Neural crest cell (in vitro differentiated cells): ENCODE measurements at regions not wholly inside any gene's neighbourhood (a gene's known extent, or its start where the extent isn't known, plus 50 kb on each side); places are given as distances from the start of the nearest gene placed in this dataset.

ENCODE experiments used
- DNase-seq: peaks from one replicate; pipeline ENCODE4 v3.0.0; 2021; ENCODE audit warnings: low read depth, mixed read lengths, low spot score
- H3K27ac Mint-ChIP-seq: one replicate; pipeline ENCODE4 v1.8.0; 2021; ENCODE audit warnings: mild to moderate bottlenecking, mixed read lengths; ENCODE audit not compliant: unreplicated experiment
- H3K27me3 Mint-ChIP-seq: 2 replicates; pipeline ENCODE4 v1.8.0; 2021; ENCODE audit warnings: low read depth, mild to moderate bottlenecking, mixed read lengths
- H3K36me3 Mint-ChIP-seq: 2 replicates; pipeline ENCODE4 v1.8.0; 2021; ENCODE audit warnings: low read depth, mild to moderate bottlenecking, mixed read lengths
- H3K4me1 Mint-ChIP-seq: 2 replicates; pipeline ENCODE4 v1.8.0; 2021; ENCODE audit warnings: mixed read lengths
- H3K4me3 Mint-ChIP-seq: one replicate; pipeline ENCODE4 v1.8.0; 2021; ENCODE audit warnings: mild to moderate bottlenecking, mixed read lengths
- H3K9me3 Mint-ChIP-seq: 2 replicates; pipeline ENCODE4 v1.8.0; 2021; ENCODE audit warnings: mixed read lengths
- TF ChIP-seq, protein P1 (sequence below): fragments of 200-600 bp; sonication (generic); conservative IDR thresholded peaks from 2 replicates; pipeline ENCODE4 v1.5.0; 2021; ENCODE audit warnings: antibody characterized with exemption, mild to moderate bottlenecking

DNA sequence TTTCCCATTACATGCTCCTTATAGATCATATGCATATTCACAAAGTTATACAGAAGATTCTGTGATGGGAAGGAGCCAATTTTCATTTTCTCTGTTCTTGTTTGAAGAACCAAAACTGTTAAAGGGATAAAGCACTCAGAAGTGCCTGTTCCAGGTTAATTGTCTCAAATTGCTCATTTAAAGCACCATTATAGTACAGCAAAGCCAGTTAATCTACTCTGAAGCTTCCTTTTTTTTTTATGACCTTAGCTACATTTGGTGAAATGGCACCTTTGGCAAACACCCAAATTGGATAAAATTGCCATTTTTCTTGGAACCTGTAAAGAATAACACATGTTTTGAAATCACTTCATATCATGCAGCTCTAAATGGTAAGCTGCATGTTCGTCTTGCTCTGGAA, 1092.3 kb downstream of the BCL11A start:
- no peak overlapping the region for H3K27ac Mint-ChIP-seq
- H3K9me3 Mint-ChIP-seq = peaks cover 6% of the 10 kb centered on the region
- no peaks in the 10 kb centered on the region for H3K27me3 Mint-ChIP-seq
- TF ChIP-seq, protein P1, sequence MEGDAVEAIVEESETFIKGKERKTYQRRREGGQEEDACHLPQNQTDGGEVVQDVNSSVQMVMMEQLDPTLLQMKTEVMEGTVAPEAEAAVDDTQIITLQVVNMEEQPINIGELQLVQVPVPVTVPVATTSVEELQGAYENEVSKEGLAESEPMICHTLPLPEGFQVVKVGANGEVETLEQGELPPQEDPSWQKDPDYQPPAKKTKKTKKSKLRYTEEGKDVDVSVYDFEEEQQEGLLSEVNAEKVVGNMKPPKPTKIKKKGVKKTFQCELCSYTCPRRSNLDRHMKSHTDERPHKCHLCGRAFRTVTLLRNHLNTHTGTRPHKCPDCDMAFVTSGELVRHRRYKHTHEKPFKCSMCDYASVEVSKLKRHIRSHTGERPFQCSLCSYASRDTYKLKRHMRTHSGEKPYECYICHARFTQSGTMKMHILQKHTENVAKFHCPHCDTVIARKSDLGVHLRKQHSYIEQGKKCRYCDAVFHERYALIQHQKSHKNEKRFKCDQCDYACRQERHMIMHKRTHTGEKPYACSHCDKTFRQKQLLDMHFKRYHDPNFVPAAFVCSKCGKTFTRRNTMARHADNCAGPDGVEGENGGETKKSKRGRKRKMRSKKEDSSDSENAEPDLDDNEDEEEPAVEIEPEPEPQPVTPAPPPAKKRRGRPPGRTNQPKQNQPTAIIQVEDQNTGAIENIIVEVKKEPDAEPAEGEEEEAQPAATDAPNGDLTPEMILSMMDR = no peak
- no peak overlapping the region for H3K4me3 Mint-ChIP-seq
- no peaks in the 10 kb centered on the region for H3K36me3 Mint-ChIP-seq
- peaks cover 21% of the 10 kb centered on the region for H3K4me1 Mint-ChIP-seq
- no peak for DNase-seq

DNA sequence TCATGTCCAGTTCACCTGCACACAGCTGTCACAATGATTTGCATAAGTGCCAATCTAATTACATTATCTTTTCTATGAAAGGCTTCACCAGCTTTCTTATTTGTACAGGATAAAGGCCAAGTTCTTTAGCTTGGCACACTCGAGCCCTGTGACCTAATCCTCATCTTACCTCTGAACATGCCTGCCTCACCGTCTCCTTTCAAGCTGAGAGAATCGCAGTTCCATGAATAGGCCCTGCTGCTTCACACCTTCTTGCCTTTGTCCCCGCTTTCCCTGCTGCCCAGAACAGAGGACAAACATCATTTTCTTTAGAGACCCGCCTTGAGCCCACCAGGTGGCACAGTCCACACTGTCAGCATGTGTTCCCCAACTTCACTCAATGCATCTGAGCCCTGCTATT, 1094.7 kb downstream of the BCL11A start:
- H3K9me3 Mint-ChIP-seq = no peaks in the 10 kb centered on the region
- TF ChIP-seq, protein P1 = no peak
- no peak overlapping the region for H3K27ac Mint-ChIP-seq
- H3K4me3 Mint-ChIP-seq = no peak overlapping the region
- DNase-seq = no peak
- H3K4me1 Mint-ChIP-seq = peaks cover 20% of the 10 kb centered on the region
- no peaks in the 10 kb centered on the region for H3K27me3 Mint-ChIP-seq
- H3K36me3 Mint-ChIP-seq = no peaks in the 10 kb centered on the region

DNA sequence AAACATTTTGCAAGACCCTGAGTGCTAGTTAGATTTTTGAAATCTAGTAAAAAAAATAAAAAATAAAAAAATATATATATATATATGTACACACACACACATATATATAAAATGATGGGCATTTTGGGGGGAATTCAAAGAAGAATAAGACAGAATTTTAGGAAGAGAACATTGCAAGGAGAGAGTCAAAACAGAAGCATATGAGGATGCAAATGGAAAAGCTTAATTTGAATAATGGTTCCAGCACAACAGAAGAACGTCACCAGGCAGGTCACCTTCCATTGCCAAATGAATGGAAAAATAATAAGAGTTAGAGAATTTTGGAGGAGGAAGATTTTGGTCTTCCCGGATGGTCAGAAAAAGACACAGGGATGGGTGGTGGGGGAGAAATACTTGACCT, 1097.2 kb downstream of the BCL11A start:
- Mint-ChIP-seq H3K9me3 (no peaks in the 10 kb centered on the region), H3K36me3 (no peaks in the 10 kb centered on the region), H3K4me1 (no peaks in the 10 kb centered on the region), H3K27ac (no peak overlapping the region), H3K4me3 (no peak overlapping the region), H3K27me3 (no peaks in the 10 kb centered on the region)
- TF ChIP-seq, protein P1 = no peak
- DNase-seq = no peak

DNA sequence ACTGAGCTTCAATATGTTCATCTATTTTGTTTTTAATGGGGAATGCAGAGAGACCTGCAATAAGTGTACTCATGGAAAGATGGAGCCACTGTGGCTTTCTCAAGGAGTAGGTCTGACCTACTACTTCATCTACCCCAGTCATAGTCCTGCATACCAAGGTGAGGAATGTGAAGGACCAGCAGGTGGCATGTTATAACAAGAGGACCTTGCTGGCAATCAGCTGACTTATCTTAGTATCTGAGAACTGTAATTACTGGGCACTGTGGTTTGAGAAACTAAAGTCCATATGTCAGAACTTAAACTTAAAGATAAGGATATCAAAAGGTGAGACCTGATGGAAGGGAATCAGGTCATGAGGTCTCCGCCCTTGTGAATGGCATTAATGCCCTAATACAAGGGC, 1104.2 kb downstream of the BCL11A start:
- TF ChIP-seq, protein P1 = no peak

DNA sequence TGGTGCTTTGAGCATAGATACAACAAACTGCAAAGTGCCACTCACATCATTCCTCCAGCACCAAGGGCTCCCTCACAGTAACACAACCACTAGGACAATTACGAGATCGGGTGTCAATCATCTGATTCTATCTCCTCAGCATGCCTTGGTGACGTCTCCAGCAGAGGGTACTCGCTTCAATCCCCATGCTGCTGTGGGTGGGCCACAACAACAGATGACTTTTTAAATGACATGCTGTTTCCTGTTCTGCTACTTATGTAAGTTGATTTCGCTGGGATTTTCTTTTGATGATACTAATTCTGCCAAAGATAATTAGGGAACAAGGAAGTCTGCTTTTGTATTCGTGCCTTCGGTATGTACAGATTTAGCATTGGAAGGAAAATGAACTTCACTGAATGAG, 1113.0 kb downstream of the BCL11A start:
- Mint-ChIP-seq H3K27ac (no peak overlapping the region), H3K4me3 (no peak overlapping the region), H3K9me3 (no peaks in the 10 kb centered on the region), H3K27me3 (no peaks in the 10 kb centered on the region), H3K36me3 (no peaks in the 10 kb centered on the region), H3K4me1 (no peaks in the 10 kb centered on the region)
- no peak for DNase-seq
- TF ChIP-seq, protein P1 = no peak

More for the DNA sequence above, 1104.2 kb downstream of the BCL11A start:
- H3K9me3 Mint-ChIP-seq = peaks cover 2% of the 10 kb centered on the region
- H3K36me3 Mint-ChIP-seq = no peaks in the 10 kb centered on the region
- no peaks in the 10 kb centered on the region for H3K27me3 Mint-ChIP-seq
- H3K27ac Mint-ChIP-seq = no peak overlapping the region
- H3K4me3 Mint-ChIP-seq = no peak overlapping the region
- H3K4me1 Mint-ChIP-seq = no peaks in the 10 kb centered on the region
- no peak for DNase-seq

DNA sequence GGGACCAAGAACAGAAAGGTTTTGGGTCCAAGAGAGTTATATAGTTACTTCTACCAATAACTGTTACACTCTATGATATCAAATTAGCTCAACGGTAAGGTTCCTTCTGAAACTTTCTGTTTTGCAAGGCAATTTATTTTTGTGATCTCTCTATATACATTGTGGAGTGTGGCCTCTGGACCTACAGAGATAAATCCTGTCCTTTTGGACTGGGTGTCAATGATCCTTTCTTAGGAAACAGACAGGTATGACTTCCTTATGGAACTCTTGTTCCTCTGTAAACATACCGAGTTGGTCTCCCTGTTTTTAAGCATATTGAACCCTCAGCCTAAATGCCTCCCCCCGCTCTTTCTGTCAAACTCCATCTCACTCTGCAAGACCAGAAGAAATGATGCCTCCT, 1117.8 kb downstream of the BCL11A start:
- Mint-ChIP-seq H3K9me3 (peaks cover 7% of the 10 kb centered on the region), H3K36me3 (peaks cover 10% of the 10 kb centered on the region), H3K4me3 (no peak overlapping the region), H3K4me1 (no peaks in the 10 kb centered on the region), H3K27me3 (no peaks in the 10 kb centered on the region), H3K27ac (no peak overlapping the region)
- DNase-seq = no peak
- TF ChIP-seq, protein P1 = no peak
